ENCODE measurements at regions not wholly inside any gene's neighbourhood (a gene's known extent, or its start where the extent isn't known, plus 50 kb on each side); places are given as distances from the start of the nearest gene placed in this dataset.
"Not testable (repeated sequence)": the region's sequence is repeated elsewhere in the genome, so short reads cannot be mapped to it uniquely, and the experiment has no call there.

- DNase-seq (ENCODE audit: insufficient read length, low spot score) (no peak), FAIRE-seq (no peak)
Measured at GRCh38 chr2:7140306-7140705, 223.1 kb downstream of the RNF144A start.

GRCh38 chr2:7145707-7146106 lies 228.5 kb downstream of the RNF144A start:
- no peak for DNase-seq (ENCODE audit: insufficient read length, low spot score)
- FAIRE-seq, result no peak

GRCh38 chr2:7146151-7146550 lies 228.9 kb downstream of the RNF144A start:
- FAIRE-seq, result no peak
- DNase-seq (ENCODE audit: insufficient read length, low spot score), result no peak

- no peak for DNase-seq (ENCODE audit: insufficient read length, low spot score)
- no peak for FAIRE-seq
Measured at GRCh38 chr2:7154656-7155055, 237.4 kb downstream of the RNF144A start.

- DNase-seq (ENCODE audit: insufficient read length, low spot score) (no peak), FAIRE-seq (no peak)
Measured at GRCh38 chr2:7161501-7161900, 244.3 kb downstream of the RNF144A start.

GRCh38 chr2:7165736-7166135 lies 248.5 kb downstream of the RNF144A start:
- FAIRE-seq (no peak), DNase-seq (ENCODE audit: insufficient read length, low spot score) (no peak)

- no peak for DNase-seq (ENCODE audit: insufficient read length, low spot score)
- FAIRE-seq, result no peak
Measured at GRCh38 chr2:7167801-7168411, 250.7 kb downstream of the RNF144A start.

GRCh38 chr2:7169593-7169992 lies 252.4 kb downstream of the RNF144A start:
- FAIRE-seq (no peak), DNase-seq (ENCODE audit: insufficient read length, low spot score) (no peak)

GRCh38 chr2:7178996-7179395 lies 261.8 kb downstream of the RNF144A start:
- DNase-seq (ENCODE audit: insufficient read length, low spot score); FAIRE-seq: not testable (repeated sequence)

- DNase-seq (ENCODE audit: insufficient read length, low spot score), result no peak
- FAIRE-seq, result no peak
Measured at GRCh38 chr2:7180638-7181370, 263.6 kb downstream of the RNF144A start.

- no peak for FAIRE-seq
- no peak for DNase-seq (ENCODE audit: insufficient read length, low spot score)
Measured at GRCh38 chr2:7182525-7182924, 265.3 kb downstream of the RNF144A start.

- no peak for DNase-seq (ENCODE audit: insufficient read length, low spot score)
- no peak for FAIRE-seq
Measured at GRCh38 chr2:7189106-7189505, 271.9 kb downstream of the RNF144A start.

GRCh38 chr2:7190587-7191324 lies 273.5 kb downstream of the RNF144A start:
- no peak for DNase-seq (ENCODE audit: insufficient read length, low spot score)

GRCh38 chr2:7191932-7192331 lies 274.7 kb downstream of the RNF144A start:
- FAIRE-seq (no peak), DNase-seq (ENCODE audit: insufficient read length, low spot score) (no peak)

More at GRCh38 chr2:7190587-7191324, 273.5 kb downstream of the RNF144A start:
- FAIRE-seq, result no peak

GRCh38 chr2:7193457-7193856 lies 276.2 kb downstream of the RNF144A start:
- DNase-seq (ENCODE audit: insufficient read length, low spot score) (no peak), FAIRE-seq (no peak)

- DNase-seq (ENCODE audit: insufficient read length, low spot score), result no peak
- FAIRE-seq, result no peak
Measured at GRCh38 chr2:7194950-7195349, 277.7 kb downstream of the RNF144A start.

GRCh38 chr2:7196883-7197282 lies 279.7 kb downstream of the RNF144A start:
- FAIRE-seq (no peak), DNase-seq (ENCODE audit: insufficient read length, low spot score) (no peak)

- DNase-seq (ENCODE audit: insufficient read length, low spot score), result no peak
- no peak for FAIRE-seq
Measured at GRCh38 chr2:7201851-7202250, 284.6 kb downstream of the RNF144A start.

- DNase-seq (ENCODE audit: insufficient read length, low spot score), result peak; percentile 14
- FAIRE-seq, result peak; percentile 91
Measured at GRCh38 chr2:7203056-7203467, 285.9 kb downstream of the RNF144A start.

GRCh38 chr2:7205151-7205830 lies 288.1 kb downstream of the RNF144A start:
- FAIRE-seq, result no peak
- no peak for DNase-seq (ENCODE audit: insufficient read length, low spot score)

Measured in GM19239 (cell line).